ENCODE measurements at regions not wholly inside any gene's neighbourhood (a gene's known extent, or its start where the extent isn't known, plus 50 kb on each side); places are given as distances from the start of the nearest gene placed in this dataset.

DNA sequence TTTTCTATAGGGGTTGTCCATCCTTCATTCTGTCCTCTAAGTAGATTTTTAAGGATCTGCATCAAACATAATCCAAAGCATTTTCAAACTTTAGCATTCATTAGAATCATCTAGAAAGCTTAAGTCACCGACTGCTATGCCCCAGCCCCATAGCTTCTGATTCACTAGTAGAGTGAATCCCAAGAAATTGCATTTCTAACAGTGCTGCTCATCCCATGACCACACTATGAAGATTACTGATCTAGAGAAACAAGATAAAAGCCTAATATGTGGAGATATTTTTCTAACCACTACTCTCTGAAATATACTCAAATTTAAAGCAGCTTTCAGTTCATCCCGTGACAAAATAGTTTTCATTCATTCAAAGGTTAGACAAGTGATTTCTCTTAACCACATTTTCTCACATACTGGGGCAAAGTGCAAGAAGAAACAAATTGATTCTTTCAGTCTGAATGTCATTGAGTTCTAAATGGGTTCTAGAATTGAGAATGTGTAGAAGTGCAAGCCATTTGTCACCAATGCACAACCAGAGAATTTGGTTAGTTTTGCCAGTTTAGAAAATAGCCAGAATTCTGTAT lies 286.9 kb upstream of the CD180 start:
- Histone ChIP-seq H3K9me3 (no peaks in the 10 kb centered on the region), H3K27me3 (no peaks in the 10 kb centered on the region), H3K4me1 (no peaks in the 10 kb centered on the region), H3K4me3 (no peak overlapping the region), H3K27ac (no peak overlapping the region), H3K36me3 (no peaks in the 10 kb centered on the region)
- DNase-seq: no peak
- TF ChIP-seq, protein P1, sequence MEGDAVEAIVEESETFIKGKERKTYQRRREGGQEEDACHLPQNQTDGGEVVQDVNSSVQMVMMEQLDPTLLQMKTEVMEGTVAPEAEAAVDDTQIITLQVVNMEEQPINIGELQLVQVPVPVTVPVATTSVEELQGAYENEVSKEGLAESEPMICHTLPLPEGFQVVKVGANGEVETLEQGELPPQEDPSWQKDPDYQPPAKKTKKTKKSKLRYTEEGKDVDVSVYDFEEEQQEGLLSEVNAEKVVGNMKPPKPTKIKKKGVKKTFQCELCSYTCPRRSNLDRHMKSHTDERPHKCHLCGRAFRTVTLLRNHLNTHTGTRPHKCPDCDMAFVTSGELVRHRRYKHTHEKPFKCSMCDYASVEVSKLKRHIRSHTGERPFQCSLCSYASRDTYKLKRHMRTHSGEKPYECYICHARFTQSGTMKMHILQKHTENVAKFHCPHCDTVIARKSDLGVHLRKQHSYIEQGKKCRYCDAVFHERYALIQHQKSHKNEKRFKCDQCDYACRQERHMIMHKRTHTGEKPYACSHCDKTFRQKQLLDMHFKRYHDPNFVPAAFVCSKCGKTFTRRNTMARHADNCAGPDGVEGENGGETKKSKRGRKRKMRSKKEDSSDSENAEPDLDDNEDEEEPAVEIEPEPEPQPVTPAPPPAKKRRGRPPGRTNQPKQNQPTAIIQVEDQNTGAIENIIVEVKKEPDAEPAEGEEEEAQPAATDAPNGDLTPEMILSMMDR (IDR thresholded peaks at IDR 0.05): no peak
- no peak for TF ChIP-seq POLR2A (IDR thresholded peaks at IDR 0.05)
- intact Hi-C loops (cut with DNase I; ENCODE audit: low total_unique reads): no loop called here

DNA sequence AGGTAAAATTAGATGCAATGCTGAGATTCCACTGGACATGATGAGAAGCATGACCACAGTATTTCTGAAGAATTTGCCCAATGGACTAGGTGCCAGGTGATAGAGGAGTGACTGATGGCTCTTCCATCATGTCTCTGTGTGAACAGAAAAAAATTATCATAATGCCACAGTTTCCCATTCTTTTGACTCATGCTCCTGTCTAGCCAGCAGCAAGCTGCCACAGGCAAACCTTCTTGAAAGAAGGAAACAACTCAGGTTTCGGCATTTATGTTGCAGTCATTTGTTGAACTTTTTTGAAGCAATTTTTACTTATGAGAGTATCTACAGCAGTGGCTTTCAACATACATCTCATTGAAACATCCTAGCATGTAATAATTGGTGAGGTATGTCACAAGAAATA lies 284.8 kb upstream of the CD180 start:
- TF ChIP-seq POLR2A (IDR thresholded peaks at IDR 0.05): no peak
- TF ChIP-seq, protein P1 (IDR thresholded peaks at IDR 0.05): no peak
- H3K4me1 ChIP-seq: no peaks in the 10 kb centered on the region
- no peak for DNase-seq
- no peak overlapping the region for H3K4me3 ChIP-seq
- H3K36me3 ChIP-seq: no peaks in the 10 kb centered on the region
- no peaks in the 10 kb centered on the region for H3K27me3 ChIP-seq
- no peak overlapping the region for H3K27ac ChIP-seq
- no peaks in the 10 kb centered on the region for H3K9me3 ChIP-seq
- intact Hi-C loops (cut with DNase I; ENCODE audit: low total_unique reads): no loop called here

DNA sequence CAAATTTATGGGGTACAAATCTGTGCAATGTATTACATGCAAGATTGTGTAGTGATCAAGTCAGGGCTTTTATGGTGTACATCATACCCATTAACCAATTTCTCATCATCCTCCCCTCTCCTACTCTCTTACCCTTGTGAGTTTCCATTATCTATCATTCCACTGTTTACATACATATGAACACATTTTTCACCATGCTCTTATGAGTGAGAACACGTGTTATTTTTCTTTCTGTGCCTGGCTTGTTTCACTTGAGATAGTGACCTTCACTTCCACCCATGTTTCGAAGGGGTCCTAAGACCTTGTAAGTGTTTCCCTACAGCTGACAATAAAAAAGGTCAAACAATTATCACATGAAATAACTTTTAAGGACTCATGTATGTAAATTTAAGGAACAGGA lies 281.7 kb upstream of the CD180 start:
- Histone ChIP-seq H3K36me3 (no peaks in the 10 kb centered on the region), H3K27ac (no peak overlapping the region), H3K4me3 (no peak overlapping the region), H3K9me3 (no peaks in the 10 kb centered on the region), H3K27me3 (no peaks in the 10 kb centered on the region), H3K4me1 (no peaks in the 10 kb centered on the region)
- DNase-seq: no peak
- TF ChIP-seq, protein P1 (IDR thresholded peaks at IDR 0.05): no peak
- TF ChIP-seq POLR2A (IDR thresholded peaks at IDR 0.05): no peak
- intact Hi-C loops (cut with DNase I; ENCODE audit: low total_unique reads): no loop called here

DNA sequence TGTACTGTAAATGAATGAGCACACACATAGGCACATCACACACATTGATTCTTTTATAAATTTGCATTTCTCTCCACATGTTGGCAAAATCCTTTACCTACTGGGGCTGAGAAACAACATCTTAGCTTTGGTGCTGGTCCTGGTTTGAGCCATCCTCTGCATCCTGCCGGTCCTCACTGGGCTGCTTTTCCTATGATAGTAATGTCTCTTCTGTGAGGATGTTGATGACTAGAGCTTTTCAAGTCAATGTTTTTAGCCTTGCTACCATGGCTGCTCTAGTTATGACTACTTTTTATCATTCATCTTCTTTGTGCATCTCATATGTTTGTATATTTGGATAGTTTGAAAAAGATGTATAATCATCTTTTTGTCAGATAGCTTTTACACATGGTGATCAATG lies 280.4 kb upstream of the CD180 start:
- H3K4me3 ChIP-seq: no peak overlapping the region
- H3K9me3 ChIP-seq: no peaks in the 10 kb centered on the region
- H3K27ac ChIP-seq: no peak overlapping the region
- no peak for DNase-seq
- no peaks in the 10 kb centered on the region for H3K4me1 ChIP-seq
- no peaks in the 10 kb centered on the region for H3K36me3 ChIP-seq
- intact Hi-C loops (cut with DNase I; ENCODE audit: low total_unique reads): no loop called here
- no peak for TF ChIP-seq POLR2A (IDR thresholded peaks at IDR 0.05)
- TF ChIP-seq, protein P1 (IDR thresholded peaks at IDR 0.05): no peak
- H3K27me3 ChIP-seq: no peaks in the 10 kb centered on the region

DNA sequence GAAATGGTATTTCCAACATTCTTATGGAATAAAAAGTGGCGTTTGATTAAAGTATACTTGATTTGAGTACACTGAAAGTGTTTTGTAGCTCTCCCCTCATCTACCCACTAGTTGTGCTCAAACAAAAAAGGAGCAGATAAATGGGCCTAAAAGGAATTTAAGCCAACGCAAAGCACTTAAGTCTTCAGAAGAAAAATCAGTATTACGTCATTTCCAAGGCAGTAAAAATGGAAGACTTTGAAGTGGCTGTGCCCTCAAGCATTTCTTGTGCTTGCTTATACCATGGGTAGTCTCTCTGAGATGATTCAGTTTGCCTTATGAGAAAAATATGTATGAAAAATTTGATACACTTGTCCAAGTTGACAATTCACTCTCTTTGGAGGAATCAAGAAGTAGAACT lies 279.9 kb upstream of the CD180 start:
- no peaks in the 10 kb centered on the region for H3K4me1 ChIP-seq
- DNase-seq: no peak

More for the DNA sequence above, 279.9 kb upstream of the CD180 start:
- Histone ChIP-seq H3K4me3 (no peak overlapping the region), H3K27me3 (no peaks in the 10 kb centered on the region), H3K9me3 (no peaks in the 10 kb centered on the region), H3K36me3 (no peaks in the 10 kb centered on the region), H3K27ac (no peak overlapping the region)
- no peak for TF ChIP-seq POLR2A (IDR thresholded peaks at IDR 0.05)
- TF ChIP-seq, protein P1 (IDR thresholded peaks at IDR 0.05): no peak
- intact Hi-C loops (cut with DNase I; ENCODE audit: low total_unique reads): no loop called here

Measured in uterus (tissue), 3 donors.